ENCODE measurements at regions not wholly inside any gene's neighbourhood (a gene's known extent, or its start where the extent isn't known, plus 50 kb on each side); places are given as distances from the start of the nearest gene placed in this dataset.
A peak's percentile ranks its signal among the peaks of the same experiment; 100 is the strongest.

DNA sequence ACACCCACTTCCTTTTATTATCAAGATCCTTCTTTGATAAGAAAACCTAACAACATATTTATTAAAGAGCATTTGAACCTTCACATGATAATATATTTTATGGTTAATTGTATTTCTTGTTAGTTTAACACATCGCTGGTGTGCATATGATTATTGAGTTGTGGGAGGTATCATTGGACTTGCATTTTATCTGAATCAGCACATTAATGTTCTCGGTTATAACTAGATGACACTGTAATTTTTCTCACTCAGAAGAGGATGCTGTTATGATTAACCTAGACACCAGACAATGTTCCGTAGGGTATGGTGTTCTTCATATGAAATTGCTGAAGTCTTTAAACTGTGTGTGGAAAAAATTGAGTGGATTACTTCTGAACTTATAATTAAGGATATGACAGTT lies 1188.3 kb upstream of the EPHA6 start:
- H3K9me3 Mint-ChIP-seq: no peaks in the 10 kb centered on the region
- H3K27ac Mint-ChIP-seq: no peak overlapping the region
- no peak overlapping the region for H3K4me3 Mint-ChIP-seq
- TF ChIP-seq, protein P1, sequence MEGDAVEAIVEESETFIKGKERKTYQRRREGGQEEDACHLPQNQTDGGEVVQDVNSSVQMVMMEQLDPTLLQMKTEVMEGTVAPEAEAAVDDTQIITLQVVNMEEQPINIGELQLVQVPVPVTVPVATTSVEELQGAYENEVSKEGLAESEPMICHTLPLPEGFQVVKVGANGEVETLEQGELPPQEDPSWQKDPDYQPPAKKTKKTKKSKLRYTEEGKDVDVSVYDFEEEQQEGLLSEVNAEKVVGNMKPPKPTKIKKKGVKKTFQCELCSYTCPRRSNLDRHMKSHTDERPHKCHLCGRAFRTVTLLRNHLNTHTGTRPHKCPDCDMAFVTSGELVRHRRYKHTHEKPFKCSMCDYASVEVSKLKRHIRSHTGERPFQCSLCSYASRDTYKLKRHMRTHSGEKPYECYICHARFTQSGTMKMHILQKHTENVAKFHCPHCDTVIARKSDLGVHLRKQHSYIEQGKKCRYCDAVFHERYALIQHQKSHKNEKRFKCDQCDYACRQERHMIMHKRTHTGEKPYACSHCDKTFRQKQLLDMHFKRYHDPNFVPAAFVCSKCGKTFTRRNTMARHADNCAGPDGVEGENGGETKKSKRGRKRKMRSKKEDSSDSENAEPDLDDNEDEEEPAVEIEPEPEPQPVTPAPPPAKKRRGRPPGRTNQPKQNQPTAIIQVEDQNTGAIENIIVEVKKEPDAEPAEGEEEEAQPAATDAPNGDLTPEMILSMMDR (IDR thresholded peaks at IDR 0.05; ENCODE audit: unreplicated experiment in 3 of 3): no peak
- no peaks in the 10 kb centered on the region for H3K36me3 Mint-ChIP-seq (ENCODE audit: low read depth)
- H3K4me1 Mint-ChIP-seq: no peaks in the 10 kb centered on the region
- no peaks in the 10 kb centered on the region for H3K27me3 Mint-ChIP-seq (ENCODE audit: low read depth)

DNA sequence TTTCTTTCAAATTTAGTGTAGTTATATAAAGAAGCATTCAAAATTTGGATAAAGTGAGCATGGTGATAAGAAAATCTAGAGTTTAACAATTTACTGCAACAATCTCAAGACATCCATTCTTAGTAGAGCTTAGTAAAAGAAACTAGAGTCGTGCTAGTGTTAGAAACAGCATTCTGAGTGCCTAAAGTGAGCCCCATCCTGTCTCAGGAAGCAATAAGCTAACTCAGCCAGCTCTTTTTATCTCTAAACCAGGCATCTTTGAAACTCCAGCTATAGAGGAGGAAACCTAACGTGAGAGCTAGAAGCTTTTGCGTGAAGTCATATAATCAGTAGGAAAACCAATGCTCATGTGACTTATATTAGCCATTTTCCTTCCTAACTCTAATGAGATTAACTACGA lies 1187.1 kb upstream of the EPHA6 start:
- H3K4me3 Mint-ChIP-seq: no peak overlapping the region
- H3K4me1 Mint-ChIP-seq: no peaks in the 10 kb centered on the region
- no peaks in the 10 kb centered on the region for H3K9me3 Mint-ChIP-seq
- TF ChIP-seq, protein P1 (IDR thresholded peaks at IDR 0.05; ENCODE audit: unreplicated experiment in 3 of 3): no peak
- no peaks in the 10 kb centered on the region for H3K36me3 Mint-ChIP-seq (ENCODE audit: low read depth)
- H3K27me3 Mint-ChIP-seq (ENCODE audit: low read depth): no peaks in the 10 kb centered on the region
- peak overlapping the region; percentile 18 to 40 (median 19) for H3K27ac Mint-ChIP-seq

DNA sequence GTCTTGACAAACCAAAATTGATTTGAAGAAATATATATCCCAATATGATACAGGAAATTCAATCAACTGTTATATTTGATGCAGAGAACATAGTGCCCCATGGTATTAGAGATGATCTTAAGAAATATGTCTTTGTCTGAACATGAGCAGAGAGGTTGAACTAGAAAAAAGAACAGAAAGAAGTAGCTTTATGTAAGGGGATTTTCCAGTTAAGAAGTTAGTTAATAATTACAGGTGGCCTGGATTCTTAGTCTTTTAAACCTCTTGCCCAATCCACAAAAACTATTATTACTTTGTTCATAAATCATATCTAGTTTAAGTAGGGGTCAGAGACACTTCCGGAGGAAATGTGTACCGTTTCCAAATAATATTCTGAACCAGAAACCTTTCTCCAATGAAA lies 1186.7 kb upstream of the EPHA6 start:
- Mint-ChIP-seq H3K27ac (peak overlapping the region; percentile 18 to 40 (median 19)), H3K4me1 (no peaks in the 10 kb centered on the region), H3K27me3 (ENCODE audit: low read depth) (no peaks in the 10 kb centered on the region), H3K36me3 (ENCODE audit: low read depth) (no peaks in the 10 kb centered on the region), H3K9me3 (no peaks in the 10 kb centered on the region), H3K4me3 (no peak overlapping the region)
- TF ChIP-seq, protein P1 (IDR thresholded peaks at IDR 0.05; ENCODE audit: unreplicated experiment in 3 of 3): no peak

- no peaks in the 10 kb centered on the region for H3K4me1 Mint-ChIP-seq
- no peak overlapping the region for H3K27ac Mint-ChIP-seq
- H3K4me3 Mint-ChIP-seq: no peak overlapping the region
- H3K27me3 Mint-ChIP-seq (ENCODE audit: low read depth): no peaks in the 10 kb centered on the region
- TF ChIP-seq, protein P1 (IDR thresholded peaks at IDR 0.05; ENCODE audit: unreplicated experiment in 3 of 3): no peak
- H3K9me3 Mint-ChIP-seq: no peaks in the 10 kb centered on the region
- H3K36me3 Mint-ChIP-seq (ENCODE audit: low read depth): no peaks in the 10 kb centered on the region
Measured at GRCh38 chr3:95629802-95630201, 1184.6 kb upstream of the EPHA6 start.

GRCh38 chr3:95645291-95645690 lies 1169.1 kb upstream of the EPHA6 start:
- no peak overlapping the region for H3K4me3 Mint-ChIP-seq
- peaks cover 32% of the 10 kb centered on the region for H3K9me3 Mint-ChIP-seq
- no peaks in the 10 kb centered on the region for H3K36me3 Mint-ChIP-seq (ENCODE audit: low read depth)
- no peak overlapping the region for H3K27ac Mint-ChIP-seq
- H3K4me1 Mint-ChIP-seq: no peaks in the 10 kb centered on the region
- TF ChIP-seq, protein P1 (IDR thresholded peaks at IDR 0.05; ENCODE audit: unreplicated experiment in 3 of 3): no peak
- no peaks in the 10 kb centered on the region for H3K27me3 Mint-ChIP-seq (ENCODE audit: low read depth)

GRCh38 chr3:95654570-95655362 lies 1159.6 kb upstream of the EPHA6 start:
- TF ChIP-seq, protein P1 (IDR thresholded peaks at IDR 0.05; ENCODE audit: unreplicated experiment in 3 of 3): no peak
- Mint-ChIP-seq H3K36me3 (ENCODE audit: low read depth) (no peaks in the 10 kb centered on the region), H3K27ac (no peak overlapping the region), H3K27me3 (ENCODE audit: low read depth) (no peaks in the 10 kb centered on the region), H3K4me3 (no peak overlapping the region), H3K4me1 (no peaks in the 10 kb centered on the region), H3K9me3 (peaks cover 9% of the 10 kb centered on the region)
